ENCODE measurements at regions not wholly inside any gene's neighbourhood (a gene's known extent, or its start where the extent isn't known, plus 50 kb on each side); places are given as distances from the start of the nearest gene placed in this dataset.

GRCh38 chr6:14533446-14533845, 415.9 kb downstream of the CD83 start:
- TF ChIP-seq CTCF (IDR thresholded peaks at IDR 0.05) (no peak), POLR2A (IDR thresholded peaks at IDR 0.05) (no peak), EP300 (IDR thresholded peaks at IDR 0.05) (no peak)
